ENCODE measurements at regions not wholly inside any gene's neighbourhood (a gene's known extent, or its start where the extent isn't known, plus 50 kb on each side); places are given as distances from the start of the nearest gene placed in this dataset.

DNA sequence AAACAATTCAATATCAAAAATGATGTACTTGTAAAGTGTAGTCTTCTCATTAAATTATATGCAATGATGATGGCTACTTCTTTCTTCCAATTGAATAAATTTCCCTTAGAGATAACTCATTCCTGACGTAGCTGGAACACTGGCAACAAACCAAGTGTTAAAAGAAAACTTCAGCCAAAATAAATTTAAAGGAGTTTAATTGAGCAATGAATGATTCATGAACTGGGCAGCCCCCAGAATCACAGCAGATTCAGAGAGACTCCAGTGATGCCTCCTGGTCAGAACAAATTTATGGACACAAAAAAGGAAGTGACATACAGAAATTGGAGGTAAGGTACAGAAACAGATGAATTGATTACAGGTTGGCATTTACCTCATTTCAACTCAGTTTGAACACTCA, 276.5 kb downstream of the DSC3 start:
- DNase-seq (ENCODE audit: low spot score in 2 of 2), result no peak
- intact Hi-C loops (cut with DNase I; ENCODE audit: low total_unique reads), result no loop called here
- TF ChIP-seq, protein P1, sequence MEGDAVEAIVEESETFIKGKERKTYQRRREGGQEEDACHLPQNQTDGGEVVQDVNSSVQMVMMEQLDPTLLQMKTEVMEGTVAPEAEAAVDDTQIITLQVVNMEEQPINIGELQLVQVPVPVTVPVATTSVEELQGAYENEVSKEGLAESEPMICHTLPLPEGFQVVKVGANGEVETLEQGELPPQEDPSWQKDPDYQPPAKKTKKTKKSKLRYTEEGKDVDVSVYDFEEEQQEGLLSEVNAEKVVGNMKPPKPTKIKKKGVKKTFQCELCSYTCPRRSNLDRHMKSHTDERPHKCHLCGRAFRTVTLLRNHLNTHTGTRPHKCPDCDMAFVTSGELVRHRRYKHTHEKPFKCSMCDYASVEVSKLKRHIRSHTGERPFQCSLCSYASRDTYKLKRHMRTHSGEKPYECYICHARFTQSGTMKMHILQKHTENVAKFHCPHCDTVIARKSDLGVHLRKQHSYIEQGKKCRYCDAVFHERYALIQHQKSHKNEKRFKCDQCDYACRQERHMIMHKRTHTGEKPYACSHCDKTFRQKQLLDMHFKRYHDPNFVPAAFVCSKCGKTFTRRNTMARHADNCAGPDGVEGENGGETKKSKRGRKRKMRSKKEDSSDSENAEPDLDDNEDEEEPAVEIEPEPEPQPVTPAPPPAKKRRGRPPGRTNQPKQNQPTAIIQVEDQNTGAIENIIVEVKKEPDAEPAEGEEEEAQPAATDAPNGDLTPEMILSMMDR (IDR thresholded peaks at IDR 0.05), result no peak
- no peak for TF ChIP-seq POLR2A (IDR thresholded peaks at IDR 0.05)
- WGBS, 2 donors, result 21 to 26% methylated on average over 1 of the region's 1 CpG
- no peak overlapping the region for H3K4me3 ChIP-seq (ENCODE audit: low read depth, poor library complexity, severe bottlenecking)

DNA sequence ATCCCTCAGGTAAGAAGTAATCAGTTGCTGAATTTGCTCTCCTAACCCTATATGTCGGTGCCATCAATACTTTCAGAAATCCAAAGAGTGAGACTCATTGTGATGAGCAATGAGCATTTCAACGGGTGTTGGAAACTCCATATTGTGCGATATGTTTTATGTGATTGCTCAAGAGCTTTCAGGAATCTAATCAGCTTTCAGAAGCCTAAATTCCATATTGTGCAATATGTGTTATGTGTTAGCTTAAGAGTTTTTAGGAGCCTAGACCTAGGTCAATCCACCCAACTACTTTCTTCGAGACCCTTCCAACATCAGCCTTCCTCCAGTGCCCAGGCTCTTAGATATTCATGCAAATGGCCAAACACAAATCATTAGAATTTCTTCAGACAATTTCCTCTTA, 277.3 kb downstream of the DSC3 start:
- no peak overlapping the region for H3K4me3 ChIP-seq (ENCODE audit: low read depth, poor library complexity, severe bottlenecking)
- WGBS, 2 donors, result 67 to 69% methylated on average over 4 of the region's 4 CpGs
- no peak for TF ChIP-seq POLR2A (IDR thresholded peaks at IDR 0.05)
- TF ChIP-seq, protein P1 (IDR thresholded peaks at IDR 0.05), result no peak
- intact Hi-C loops (cut with DNase I; ENCODE audit: low total_unique reads), result no loop called here
- DNase-seq (ENCODE audit: low spot score in 2 of 2), result no peak

DNA sequence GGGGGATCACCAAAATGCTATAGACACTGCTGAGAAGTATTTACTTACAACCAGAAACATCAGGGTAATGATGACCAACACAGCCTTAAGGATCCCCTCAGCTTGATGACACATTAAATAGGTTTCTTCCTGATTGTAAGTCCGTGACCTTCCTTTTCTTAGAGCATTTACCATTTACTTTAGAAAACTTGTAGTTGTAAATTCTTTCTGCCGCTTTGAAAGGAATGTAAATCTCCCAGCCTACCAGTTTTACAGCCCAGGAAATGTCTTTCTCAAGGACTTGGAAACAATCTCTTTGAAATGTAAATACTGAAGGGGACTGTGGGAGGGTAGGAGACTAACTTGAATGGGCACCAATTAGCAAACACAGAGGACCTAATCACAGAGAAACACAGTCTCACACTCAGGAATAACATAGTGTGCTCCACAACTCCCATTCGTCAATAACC, 278.6 kb downstream of the DSC3 start:
- H3K4me3 ChIP-seq (ENCODE audit: low read depth, poor library complexity, severe bottlenecking), result no peak overlapping the region
- intact Hi-C loops (cut with DNase I; ENCODE audit: low total_unique reads), result no loop called here
- TF ChIP-seq, protein P1 (IDR thresholded peaks at IDR 0.05), result no peak
- TF ChIP-seq POLR2A (IDR thresholded peaks at IDR 0.05), result no peak
- DNase-seq (ENCODE audit: low spot score in 2 of 2), result no peak
- WGBS, 2 donors, result 17 to 31% methylated on average over 3 of the region's 3 CpGs

DNA sequence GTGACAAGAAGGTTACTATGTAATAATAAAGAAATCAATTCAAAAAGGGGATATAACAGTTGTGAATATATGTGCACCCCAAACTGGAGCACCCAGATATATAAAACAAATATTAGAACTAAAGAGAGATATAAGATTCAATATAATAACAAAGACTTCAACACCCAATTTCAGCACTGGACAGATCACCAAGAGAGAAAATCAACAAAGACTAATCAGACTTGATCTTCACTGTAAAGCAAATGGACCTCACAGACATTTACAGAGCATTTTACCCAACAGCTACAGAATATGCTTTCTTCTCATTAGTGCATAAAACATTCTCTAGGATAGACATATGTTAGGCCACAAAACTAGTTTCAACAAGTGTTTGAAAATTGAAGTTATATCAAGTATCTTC, 287.7 kb downstream of the DSC3 start:
- intact Hi-C loops (cut with DNase I; ENCODE audit: low total_unique reads), result no loop called here
- no peak overlapping the region for H3K4me3 ChIP-seq (ENCODE audit: low read depth, poor library complexity, severe bottlenecking)
- TF ChIP-seq, protein P1 (IDR thresholded peaks at IDR 0.05), result no peak
- no peak for TF ChIP-seq POLR2A (IDR thresholded peaks at IDR 0.05)
- no peak for DNase-seq (ENCODE audit: low spot score in 2 of 2)

DNA sequence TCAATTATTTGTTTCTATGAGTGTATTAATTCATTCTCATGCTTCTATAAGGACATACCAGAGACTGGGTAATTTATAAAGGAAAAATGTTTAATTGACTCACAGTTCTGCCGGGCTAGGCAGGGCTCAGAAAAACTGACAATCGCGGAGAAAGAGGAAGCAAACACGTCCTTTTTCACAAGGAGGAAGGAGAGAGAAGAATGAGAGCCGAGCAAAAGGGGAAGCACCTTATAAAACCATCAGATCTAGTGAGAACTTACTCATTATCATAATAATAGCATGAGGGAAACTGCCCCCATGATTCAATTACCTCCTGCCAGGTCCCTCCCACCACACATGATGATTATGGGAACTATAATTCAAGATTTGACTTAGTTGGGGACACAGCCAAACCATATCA, 294.0 kb downstream of the DSC3 start:
- H3K4me3 ChIP-seq (ENCODE audit: low read depth, poor library complexity, severe bottlenecking), result no peak overlapping the region
- WGBS, 2 donors, result 53 to 58% methylated on average over 5 of the region's 5 CpGs
- TF ChIP-seq, protein P1 (IDR thresholded peaks at IDR 0.05), result no peak
- TF ChIP-seq POLR2A (IDR thresholded peaks at IDR 0.05), result no peak
- intact Hi-C loops (cut with DNase I; ENCODE audit: low total_unique reads), result no loop called here
- DNase-seq (ENCODE audit: low spot score in 2 of 2), result no peak

DNA sequence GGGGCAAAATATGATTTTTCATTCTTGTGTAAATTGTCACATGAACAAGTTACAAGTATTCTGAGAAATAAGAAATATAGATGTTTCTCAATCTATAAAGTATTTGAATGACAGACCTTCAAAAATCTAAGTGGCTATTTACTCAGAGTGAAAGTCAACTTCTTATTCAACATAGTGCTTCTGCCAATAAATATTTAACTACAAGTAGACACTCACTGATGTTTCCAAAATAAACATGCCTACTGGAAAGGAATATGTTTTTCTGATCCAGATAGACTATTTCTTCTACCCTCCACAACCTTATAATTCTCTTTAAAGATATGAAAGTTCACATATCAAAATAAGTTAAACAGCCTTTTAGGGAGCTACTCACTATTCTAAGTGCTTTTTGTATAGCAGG, 296.3 kb downstream of the DSC3 start:
- TF ChIP-seq, protein P1 (IDR thresholded peaks at IDR 0.05), result no peak
- TF ChIP-seq POLR2A (IDR thresholded peaks at IDR 0.05), result no peak
- intact Hi-C loops (cut with DNase I; ENCODE audit: low total_unique reads), result no loop called here

More for the DNA sequence above, 296.3 kb downstream of the DSC3 start:
- DNase-seq (ENCODE audit: low spot score in 2 of 2), result no peak
- H3K4me3 ChIP-seq (ENCODE audit: low read depth, poor library complexity, severe bottlenecking), result no peak overlapping the region

Data from lower leg skin (tissue), 4 donors.